ENCODE measurements at regions not wholly inside any gene's neighbourhood (a gene's known extent, or its start where the extent isn't known, plus 50 kb on each side); places are given as distances from the start of the nearest gene placed in this dataset.

- no peak for DNase-seq (ENCODE audit: low spot score)
- WGBS: 51% methylated on average over 5 of the region's 5 CpGs
- no peak overlapping the region for H3K4me3 ChIP-seq (ENCODE audit: low read depth in 1 of 3, low read length in 3 of 3)
- TF ChIP-seq, protein P1, sequence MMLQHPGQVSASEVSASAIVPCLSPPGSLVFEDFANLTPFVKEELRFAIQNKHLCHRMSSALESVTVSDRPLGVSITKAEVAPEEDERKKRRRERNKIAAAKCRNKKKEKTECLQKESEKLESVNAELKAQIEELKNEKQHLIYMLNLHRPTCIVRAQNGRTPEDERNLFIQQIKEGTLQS (IDR thresholded peaks at IDR 0.05): no peak
- TF ChIP-seq FOXA1 (IDR thresholded peaks at IDR 0.05): no peak
- TF ChIP-seq NR2F2 (IDR thresholded peaks at IDR 0.05): no peak
- TF ChIP-seq SP1 (IDR thresholded peaks at IDR 0.05): no peak
- TF ChIP-seq, protein P2, sequence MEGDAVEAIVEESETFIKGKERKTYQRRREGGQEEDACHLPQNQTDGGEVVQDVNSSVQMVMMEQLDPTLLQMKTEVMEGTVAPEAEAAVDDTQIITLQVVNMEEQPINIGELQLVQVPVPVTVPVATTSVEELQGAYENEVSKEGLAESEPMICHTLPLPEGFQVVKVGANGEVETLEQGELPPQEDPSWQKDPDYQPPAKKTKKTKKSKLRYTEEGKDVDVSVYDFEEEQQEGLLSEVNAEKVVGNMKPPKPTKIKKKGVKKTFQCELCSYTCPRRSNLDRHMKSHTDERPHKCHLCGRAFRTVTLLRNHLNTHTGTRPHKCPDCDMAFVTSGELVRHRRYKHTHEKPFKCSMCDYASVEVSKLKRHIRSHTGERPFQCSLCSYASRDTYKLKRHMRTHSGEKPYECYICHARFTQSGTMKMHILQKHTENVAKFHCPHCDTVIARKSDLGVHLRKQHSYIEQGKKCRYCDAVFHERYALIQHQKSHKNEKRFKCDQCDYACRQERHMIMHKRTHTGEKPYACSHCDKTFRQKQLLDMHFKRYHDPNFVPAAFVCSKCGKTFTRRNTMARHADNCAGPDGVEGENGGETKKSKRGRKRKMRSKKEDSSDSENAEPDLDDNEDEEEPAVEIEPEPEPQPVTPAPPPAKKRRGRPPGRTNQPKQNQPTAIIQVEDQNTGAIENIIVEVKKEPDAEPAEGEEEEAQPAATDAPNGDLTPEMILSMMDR (IDR thresholded peaks at IDR 0.05; ENCODE audit: low read depth, low read length, missing input control): no peak
- TF ChIP-seq, protein P3, sequence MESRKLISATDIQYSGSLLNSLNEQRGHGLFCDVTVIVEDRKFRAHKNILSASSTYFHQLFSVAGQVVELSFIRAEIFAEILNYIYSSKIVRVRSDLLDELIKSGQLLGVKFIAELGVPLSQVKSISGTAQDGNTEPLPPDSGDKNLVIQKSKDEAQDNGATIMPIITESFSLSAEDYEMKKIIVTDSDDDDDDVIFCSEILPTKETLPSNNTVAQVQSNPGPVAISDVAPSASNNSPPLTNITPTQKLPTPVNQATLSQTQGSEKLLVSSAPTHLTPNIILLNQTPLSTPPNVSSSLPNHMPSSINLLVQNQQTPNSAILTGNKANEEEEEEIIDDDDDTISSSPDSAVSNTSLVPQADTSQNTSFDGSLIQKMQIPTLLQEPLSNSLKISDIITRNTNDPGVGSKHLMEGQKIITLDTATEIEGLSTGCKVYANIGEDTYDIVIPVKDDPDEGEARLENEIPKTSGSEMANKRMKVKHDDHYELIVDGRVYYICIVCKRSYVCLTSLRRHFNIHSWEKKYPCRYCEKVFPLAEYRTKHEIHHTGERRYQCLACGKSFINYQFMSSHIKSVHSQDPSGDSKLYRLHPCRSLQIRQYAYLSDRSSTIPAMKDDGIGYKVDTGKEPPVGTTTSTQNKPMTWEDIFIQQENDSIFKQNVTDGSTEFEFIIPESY (IDR thresholded peaks at IDR 0.05): no peak
- no peaks in the 10 kb centered on the region for H3K4me1 ChIP-seq (ENCODE audit: control insufficient read depth in 4 of 4, insufficient read depth in 4 of 4, low read length in 3 of 4)
- peaks cover 0 to 4% (median 0%) of the 10 kb centered on the region in 4 donors for H3K27me3 ChIP-seq (ENCODE audit: control insufficient read depth in 4 of 4, insufficient read depth in 4 of 4, low read length in 3 of 4)
- peaks cover 0 to 1% (median 0%) of the 10 kb centered on the region in 4 donors for H3K9me3 ChIP-seq (ENCODE audit: control insufficient read depth in 4 of 4, low read length in 3 of 4)
- H3K9ac ChIP-seq (ENCODE audit: low read depth in 1 of 2, low read length in 2 of 2): no peak overlapping the region
- H3K27ac ChIP-seq (ENCODE audit: low read depth in 1 of 2, low read length in 2 of 2): no peak overlapping the region
- H3K36me3 ChIP-seq (ENCODE audit: control insufficient read depth in 4 of 4, insufficient read depth in 3 of 4, low read depth in 1 of 4, low read length in 3 of 4): no peaks in the 10 kb centered on the region
Measured at GRCh38 chr2:103264058-103264768, 502.4 kb downstream of the TMEM182 start.

DNA sequence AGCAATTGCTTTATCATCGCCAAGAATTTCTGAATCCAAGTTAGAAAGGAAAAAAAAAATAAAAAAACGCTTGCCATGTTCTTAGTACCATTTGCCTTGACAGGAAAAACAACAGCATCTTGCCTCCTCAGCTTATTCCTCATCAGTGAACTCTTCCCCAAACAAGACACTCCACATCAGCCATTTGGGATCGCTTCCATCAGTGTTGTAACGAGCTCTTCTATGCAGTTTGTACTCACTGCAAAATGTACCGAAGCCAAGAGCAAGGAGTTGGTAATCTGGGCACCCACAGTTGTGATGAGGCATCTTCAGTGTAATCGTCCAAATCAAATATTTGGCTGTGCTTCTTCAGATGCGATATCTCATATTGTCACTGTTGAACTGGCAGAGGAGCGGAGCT, 503.7 kb downstream of the TMEM182 start:
- H3K36me3 ChIP-seq (ENCODE audit: control insufficient read depth in 4 of 4, insufficient read depth in 3 of 4, low read depth in 1 of 4, low read length in 3 of 4): no peaks in the 10 kb centered on the region

More for the DNA sequence above, 503.7 kb downstream of the TMEM182 start:
- TF ChIP-seq, protein P2 (IDR thresholded peaks at IDR 0.05; ENCODE audit: low read depth, low read length, missing input control): no peak
- TF ChIP-seq HNF4A (conservative IDR thresholded peaks at IDR 0.05) (no peak), FOXA2 (IDR thresholded peaks at IDR 0.05) (no peak), EGR1 (IDR thresholded peaks at IDR 0.05; ENCODE audit: low read depth in 2 of 2) (no peak), TAF1 (conservative IDR thresholded peaks at IDR 0.05) (no peak), HNF4G (IDR thresholded peaks at IDR 0.05) (no peak), YY1 (IDR thresholded peaks at IDR 0.05) (no peak), FOXA1 (IDR thresholded peaks at IDR 0.05) (no peak), JUND (IDR thresholded peaks at IDR 0.05) (no peak), GABPA (IDR thresholded peaks at IDR 0.05 in 1 of 2, conservative IDR thresholded peaks at IDR 0.05 in 1 of 2) (no peak), REST (IDR thresholded peaks at IDR 0.05) (no peak), RXRA (IDR thresholded peaks at IDR 0.05) (no peak), SP1 (IDR thresholded peaks at IDR 0.05) (no peak)
- TF ChIP-seq, protein P3 (IDR thresholded peaks at IDR 0.05): no peak
- TF ChIP-seq, protein P4, sequence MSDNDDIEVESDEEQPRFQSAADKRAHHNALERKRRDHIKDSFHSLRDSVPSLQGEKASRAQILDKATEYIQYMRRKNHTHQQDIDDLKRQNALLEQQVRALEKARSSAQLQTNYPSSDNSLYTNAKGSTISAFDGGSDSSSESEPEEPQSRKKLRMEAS (IDR thresholded peaks at IDR 0.05): no peak
- TF ChIP-seq, protein P1 (IDR thresholded peaks at IDR 0.05): no peak
- DNase-seq (ENCODE audit: low spot score): no peak
- Histone ChIP-seq H3K9me3 (ENCODE audit: control insufficient read depth in 4 of 4, low read length in 3 of 4) (no peaks in the 10 kb centered on the region), H3K4me1 (ENCODE audit: control insufficient read depth in 4 of 4, insufficient read depth in 4 of 4, low read length in 3 of 4) (no peaks in the 10 kb centered on the region), H3K27me3 (ENCODE audit: control insufficient read depth in 4 of 4, insufficient read depth in 4 of 4, low read length in 3 of 4) (peaks cover 0 to 4% (median 0%) of the 10 kb centered on the region in 4 donors), H3K27ac (ENCODE audit: low read depth in 1 of 2, low read length in 2 of 2) (no peak overlapping the region), H3K4me3 (ENCODE audit: low read depth in 1 of 3, low read length in 3 of 3) (no peak overlapping the region), H3K9ac (ENCODE audit: low read depth in 1 of 2, low read length in 2 of 2) (no peak overlapping the region)
- WGBS: 84% methylated on average over 8 of the region's 8 CpGs
